SIG-M5 (cell line): ENCODE measurements at regions not wholly inside any gene's neighbourhood (a gene's known extent, or its start where the extent isn't known, plus 50 kb on each side); places are given as distances from the start of the nearest gene placed in this dataset.

Experiments
- DNase-seq: peaks from one replicate; lab custom pipeline; 2025; lab: John Stamatoyannopoulos, UW

DNA sequence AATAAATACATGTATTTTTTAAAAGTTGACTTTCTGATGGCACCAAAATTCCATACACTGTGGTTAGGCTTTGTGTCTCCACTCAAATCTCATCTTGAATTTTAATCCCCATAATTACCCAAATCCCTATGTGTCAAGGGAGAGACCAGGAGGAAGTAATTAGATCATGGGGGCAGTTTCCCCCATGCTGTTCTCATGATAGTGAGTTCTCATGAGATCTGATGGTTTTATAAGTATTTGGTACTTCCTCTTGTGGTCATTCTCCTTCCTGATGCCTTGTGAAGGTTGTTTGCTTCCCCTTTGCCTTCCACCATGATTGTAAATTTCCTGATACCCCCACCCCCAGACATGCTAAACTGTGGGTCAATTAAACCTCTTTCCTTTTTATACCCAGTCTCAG is 1218.4 kb upstream of the PRMT6 start:
- DNase-seq = no peak

DNA sequence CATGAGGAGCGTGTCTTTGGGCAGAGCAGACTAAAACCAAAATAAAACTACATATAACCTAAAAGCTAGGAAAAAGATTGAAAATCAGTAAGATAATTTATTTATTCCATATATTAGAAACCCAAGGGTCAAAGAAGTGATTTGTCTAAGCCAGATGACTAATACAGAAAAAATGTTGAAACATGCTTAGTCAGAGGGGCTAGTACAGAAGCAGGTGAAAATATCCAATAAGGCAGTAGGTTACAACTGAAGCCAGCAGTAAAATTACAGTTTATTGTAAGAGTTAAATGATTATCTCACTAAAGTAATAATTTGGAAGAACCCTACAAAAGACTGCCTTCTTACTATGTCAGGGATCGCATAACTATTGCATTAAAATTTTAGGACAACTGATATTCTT is 1190.9 kb upstream of the PRMT6 start:
- DNase-seq = no peak

DNA sequence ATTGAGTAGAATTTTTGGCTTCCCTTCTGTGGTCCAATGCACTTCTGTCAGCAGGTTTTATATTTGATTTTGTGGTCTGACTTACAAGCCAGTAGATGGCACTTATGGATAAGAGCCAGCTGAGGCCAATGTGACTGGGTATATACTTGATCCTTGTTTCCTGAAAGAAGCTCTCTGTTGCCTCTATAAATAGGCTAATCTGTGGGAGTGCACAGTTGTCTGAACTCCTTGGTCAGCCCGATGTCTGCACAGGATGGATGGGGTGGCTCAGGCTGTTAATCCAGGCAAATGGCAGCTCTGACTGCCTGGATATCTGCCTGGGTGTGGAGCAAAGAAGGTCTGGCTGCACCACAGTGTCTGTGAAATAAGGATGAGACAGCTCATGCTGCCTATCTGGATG is 1183.7 kb upstream of the PRMT6 start:
- DNase-seq = no peak

DNA sequence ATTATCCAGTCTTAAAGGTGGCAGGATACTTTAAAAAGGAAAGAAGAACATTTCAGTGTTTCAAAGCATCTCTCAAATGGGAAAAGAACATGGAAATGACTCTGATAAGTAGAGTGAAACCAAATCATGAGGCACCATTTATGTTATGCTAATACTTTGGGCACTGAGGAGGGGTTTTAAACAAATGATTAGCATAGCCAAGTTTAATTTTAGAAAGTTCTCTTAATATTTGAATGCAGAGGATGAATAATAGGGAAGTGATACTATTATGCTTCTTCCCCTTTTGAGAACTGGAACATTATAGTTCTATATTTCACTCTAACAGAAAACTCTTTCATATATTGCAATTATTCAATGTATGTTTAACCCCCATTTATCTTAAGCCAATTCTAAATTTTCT is 1181.9 kb upstream of the PRMT6 start:
- DNase-seq = no peak

DNA sequence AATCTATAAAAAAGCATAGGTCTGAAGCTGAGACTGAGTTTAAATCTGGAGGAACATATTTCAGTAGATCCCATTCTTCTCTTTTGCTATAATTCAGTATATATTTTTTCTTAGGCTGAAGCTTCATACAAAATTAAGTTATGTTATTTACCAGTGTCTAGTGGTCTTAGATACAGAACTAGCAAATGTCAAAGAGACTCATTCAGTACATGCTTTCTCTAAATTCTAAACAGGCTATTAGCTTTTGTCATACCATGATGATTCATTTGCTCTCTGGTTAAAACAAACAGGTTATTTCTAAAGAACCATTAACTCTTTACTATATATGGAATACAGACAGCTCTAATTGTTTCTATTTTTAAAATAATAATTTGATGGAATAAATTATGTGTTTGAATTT is 1170.2 kb upstream of the PRMT6 start:
- no peak for DNase-seq

DNA sequence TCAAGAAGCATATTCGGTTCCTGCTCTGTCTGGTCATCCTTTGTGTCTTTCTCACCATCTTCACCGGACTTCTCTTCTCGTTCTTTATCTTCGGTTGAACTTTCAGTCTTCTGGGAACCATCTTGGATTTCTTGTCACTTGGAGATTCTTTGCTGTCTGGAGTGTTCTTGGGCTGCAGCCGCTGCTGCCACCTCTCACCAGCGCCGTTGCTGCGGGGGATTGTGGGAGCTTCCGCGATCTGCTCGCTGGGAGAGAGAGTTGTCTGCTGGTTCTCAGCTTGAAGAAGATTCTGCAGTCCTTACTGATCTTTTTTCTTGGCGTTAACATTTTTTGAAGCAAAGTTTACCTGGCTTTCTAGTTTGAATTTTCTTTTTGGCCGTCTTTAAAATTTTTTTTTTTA is 1165.2 kb upstream of the PRMT6 start:
- no peak for DNase-seq

DNA sequence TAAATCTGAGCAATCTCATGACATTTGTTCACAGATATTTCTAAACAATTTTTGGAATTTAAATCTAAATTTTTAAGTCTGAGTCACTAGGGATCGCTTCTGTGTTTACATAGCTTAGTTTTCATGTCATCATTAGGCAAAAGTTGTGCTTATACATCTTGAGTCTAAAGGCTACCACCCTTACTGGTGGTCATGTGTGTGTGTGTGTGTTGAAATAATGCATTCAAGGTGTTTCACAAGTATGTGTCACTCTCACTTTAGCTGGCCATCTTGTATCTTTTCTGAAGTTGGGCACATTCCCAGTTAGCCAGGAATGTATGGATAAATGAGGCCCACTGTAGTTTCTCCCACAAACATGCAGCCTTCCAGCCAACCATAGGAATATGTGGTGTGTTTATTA is 1162.5 kb upstream of the PRMT6 start:
- no peak for DNase-seq

DNA sequence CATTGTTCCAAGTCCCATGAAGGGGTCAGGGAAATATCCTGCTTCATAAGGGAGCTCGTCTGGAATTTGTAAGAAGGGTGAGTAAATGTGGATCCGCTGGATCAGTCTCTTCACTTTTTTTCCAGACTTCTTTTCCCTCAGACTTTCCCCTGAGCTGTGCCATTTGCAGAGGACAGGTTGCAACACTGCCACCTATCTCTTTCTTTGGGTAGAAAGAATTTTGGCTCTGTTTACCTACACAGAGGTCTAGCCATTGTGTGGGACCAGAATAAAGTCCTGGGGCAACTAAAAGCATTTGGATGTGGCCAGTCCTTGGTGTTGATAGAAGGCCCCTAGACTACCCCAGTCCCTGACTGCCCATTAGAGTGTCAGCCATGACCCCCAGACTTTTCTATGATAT is 1146.7 kb upstream of the PRMT6 start:
- DNase-seq = no peak

DNA sequence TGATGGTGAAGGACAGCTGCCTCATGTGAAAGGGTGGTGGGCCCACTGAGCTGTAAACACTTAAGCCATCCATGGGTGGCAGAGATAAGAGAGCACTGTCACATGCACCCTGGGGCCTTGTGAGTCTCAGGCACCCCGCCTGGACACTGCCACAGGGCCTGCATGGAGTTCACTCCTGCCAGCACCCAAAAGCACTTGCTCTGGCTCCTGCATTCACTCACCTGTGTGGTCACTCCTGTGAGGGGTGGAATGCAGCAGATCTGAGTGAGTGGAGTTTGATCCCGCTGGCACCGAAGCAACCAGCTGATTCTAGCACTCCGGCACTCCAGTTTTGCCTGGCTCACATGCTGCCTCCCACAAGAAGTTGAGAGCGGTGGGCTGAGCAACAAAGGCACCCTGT is 1142.1 kb upstream of the PRMT6 start:
- no peak for DNase-seq

DNA sequence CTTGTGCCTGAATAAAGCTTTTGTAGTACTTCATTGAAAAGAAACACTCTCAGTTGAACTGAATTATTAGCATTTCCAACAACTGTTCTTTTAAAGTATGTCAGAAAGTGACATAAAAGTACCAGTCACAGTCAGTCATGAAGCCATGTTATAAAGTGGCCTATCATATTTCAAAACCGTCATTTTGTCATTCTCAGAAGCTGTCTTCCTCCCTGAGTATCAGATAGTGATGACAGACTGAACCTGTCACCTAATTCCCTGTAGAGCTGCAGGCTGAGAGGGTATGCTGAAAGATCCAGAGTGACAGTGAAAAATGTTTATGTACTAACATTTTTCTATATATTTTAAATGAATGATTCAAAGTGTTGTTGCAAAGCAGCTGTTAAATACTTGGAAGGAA is 1121.7 kb upstream of the PRMT6 start:
- DNase-seq = no peak

DNA sequence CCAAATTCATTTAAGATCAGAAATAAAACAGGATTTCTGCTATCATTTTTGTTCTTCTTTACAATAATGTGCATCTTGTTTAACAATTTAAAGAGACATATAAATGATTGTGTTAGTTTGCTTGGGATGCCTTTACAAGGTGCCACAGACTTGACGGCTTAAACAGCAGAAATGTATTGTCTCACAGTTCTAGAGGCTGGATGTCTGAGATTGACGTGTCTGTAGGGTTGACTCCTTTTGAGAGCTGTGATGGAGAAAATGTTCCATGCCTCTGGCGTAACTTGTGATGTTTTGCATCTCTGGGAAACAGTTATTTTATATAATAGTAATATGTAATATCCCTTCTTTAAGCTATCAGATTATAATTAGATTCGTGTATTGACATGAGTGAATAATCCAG is 1091.6 kb upstream of the PRMT6 start:
- no peak for DNase-seq

DNA sequence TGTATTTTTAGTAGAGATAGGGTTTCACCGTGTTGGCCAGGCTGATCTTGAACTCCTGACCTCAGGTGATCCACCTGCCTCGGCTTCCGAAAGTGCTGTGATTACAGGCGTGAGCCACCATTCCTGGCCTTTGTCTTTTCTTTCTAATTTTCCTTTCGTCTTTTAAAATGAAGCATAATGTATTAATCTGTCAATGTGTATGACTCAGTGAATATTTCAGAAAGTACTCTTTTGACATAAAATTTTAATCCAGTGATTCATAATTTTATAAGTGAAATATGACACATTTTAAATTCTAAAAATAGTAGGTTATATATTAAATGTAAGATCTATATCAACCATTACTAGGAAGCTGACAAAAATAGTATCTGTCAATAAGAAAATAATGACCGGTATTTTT is 1059.0 kb upstream of the PRMT6 start:
- no peak for DNase-seq

DNA sequence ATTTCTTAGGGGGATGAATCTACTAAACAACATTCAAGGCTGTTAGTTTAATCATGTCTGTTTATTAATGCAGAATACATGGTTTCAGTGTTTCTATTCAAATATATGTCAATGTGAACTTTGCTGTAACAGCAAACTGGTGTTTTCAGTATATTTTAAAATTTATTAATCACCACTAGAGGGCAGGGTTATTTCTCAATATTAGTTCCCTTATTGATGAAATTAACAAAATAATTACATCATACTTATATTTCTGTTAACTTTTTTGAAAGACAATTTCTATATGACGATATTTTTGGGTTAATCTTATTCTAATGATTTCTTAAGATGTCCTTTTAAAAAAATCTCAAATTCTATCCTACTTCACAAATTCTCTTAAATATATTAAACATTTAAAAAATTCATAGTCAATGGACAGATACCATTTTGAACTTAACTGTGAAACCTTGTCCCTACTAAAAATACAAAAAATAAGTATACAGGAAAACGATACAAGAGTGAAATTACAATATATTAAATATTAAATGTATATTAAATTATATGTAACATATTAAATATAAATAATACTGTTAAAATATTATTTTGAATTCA is 1034.1 kb upstream of the PRMT6 start:
- DNase-seq = no peak

DNA sequence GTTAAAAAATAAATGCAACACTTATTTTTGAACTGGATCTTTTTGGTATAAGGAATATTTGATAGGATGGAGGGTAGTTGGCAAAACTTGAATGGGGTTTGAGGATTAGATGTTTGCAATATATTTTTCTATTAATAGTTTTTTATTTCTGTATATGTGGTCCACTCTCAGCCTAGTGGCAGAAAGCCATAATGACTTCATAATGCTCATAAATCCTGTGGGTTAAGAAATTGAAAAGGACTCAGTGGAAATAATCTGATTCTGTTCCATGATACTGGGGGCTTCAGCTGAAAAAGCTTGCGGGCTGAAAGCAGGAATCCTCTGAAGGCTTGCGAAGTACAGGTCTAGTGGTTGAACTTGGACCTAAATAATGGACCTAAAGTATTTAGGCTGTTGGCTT is 1028.6 kb upstream of the PRMT6 start:
- DNase-seq = no peak

DNA sequence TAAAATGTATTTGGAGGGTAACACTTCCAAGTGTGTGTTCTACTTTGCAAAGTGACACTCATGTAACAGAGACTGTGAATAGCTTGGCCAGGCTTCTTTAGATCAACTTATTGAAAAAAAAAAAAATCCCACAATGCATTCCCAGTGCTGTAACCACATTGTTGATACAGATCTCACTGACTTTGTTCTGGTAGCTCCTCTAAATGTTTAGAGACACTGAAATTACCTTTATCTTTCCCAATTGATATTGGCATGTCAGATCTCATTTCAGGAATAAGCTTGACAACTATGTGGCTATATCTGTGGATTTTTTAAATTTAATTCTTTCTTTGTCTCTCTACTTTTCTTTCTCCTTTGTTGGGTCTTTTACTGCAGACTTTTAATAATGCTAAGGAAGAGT is 1018.9 kb upstream of the PRMT6 start:
- no peak for DNase-seq

DNA sequence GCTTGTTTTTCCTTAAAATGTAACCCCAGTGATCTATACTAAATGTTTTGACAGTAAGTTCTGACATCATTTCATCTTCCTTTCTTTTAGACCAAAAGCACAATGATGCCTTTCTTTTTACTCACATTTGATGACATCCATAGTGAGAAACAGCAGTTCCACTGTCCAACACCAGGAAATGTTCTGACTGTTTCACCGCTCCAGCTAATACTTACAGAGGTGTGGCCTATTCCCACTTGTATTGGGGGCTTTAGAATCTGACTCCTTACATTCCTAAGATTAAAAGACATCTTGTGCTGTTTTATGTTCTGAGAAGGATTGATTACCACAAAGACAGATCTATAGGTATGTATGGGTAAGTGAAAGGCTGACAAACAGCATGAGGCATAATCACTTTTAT is 1018.2 kb upstream of the PRMT6 start:
- no peak for DNase-seq

DNA sequence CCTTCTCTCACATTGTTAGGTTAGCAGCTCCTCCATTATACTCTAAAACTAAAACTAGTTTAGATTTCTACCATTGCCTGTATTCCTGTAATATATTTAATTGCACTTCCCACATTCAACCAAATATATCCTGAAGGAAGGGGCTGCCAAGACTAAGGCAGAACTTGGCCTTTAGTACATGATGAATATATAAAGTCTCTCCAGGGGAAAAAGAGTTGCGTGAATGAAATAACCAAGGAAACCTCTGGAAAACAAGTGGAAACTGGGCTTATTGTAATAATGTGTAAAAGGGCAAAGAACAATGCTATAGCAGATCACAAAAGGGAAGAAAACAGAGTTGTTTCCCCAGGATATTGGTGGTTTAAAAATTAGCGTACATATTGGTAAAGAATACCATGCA is 1012.5 kb upstream of the PRMT6 start:
- DNase-seq = no peak

DNA sequence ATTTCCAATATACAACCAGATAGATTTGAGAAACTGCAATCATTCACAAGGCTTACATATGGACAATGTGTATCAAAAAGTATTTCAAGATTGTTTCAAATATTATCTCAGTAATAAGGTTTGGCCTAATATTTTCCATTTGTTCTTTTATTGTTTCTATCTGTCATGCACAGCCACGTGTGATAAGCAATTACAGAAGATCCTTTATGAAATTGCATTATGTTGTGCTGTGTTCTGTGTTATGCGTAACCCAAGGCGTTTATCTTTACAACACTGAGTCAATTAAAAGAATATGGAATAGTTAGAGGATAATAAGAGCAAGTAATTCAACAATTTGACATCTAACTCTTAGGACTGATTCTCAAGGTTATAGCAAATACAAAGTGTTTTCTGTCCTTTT is 1009.3 kb upstream of the PRMT6 start:
- no peak for DNase-seq

DNA sequence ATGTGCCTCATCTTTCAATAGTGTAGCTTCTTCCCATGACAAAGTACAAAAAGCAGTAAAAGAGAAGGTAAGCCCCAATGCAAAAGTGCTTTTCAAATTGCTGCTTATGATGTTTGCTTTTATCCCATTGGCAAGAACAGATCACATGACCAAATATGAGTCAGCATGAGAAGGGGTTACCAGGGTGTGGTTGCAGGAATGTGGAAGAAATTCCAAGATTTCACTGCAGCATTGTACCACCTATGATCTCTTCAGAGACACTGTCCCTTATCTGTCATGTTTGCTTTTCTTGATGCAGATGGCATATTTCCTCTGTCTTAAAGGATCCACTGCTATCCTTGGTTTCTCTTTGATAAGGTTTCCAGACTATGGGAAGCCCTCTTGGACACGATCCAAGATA is 1006.9 kb upstream of the PRMT6 start:
- DNase-seq = no peak

DNA sequence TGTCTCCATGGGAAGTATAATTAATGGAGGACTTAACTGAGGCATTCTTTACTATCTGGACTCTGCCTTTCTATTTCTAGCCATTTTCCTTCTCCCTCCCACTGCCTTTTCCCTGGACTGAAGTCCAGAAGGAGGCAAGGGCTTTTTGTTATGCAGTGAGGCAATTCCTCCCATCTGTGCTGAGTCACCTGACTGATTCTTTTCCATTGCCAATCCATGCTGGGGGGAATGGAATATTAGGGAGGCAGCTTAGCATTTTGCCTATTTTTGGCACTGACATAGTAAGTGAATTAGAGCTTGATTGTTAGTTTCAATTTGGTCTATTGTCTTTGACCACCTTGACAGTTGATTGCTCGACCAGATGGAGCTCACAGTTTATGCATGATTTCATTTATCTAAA is 1000.6 kb upstream of the PRMT6 start:
- DNase-seq = no peak

DNA sequence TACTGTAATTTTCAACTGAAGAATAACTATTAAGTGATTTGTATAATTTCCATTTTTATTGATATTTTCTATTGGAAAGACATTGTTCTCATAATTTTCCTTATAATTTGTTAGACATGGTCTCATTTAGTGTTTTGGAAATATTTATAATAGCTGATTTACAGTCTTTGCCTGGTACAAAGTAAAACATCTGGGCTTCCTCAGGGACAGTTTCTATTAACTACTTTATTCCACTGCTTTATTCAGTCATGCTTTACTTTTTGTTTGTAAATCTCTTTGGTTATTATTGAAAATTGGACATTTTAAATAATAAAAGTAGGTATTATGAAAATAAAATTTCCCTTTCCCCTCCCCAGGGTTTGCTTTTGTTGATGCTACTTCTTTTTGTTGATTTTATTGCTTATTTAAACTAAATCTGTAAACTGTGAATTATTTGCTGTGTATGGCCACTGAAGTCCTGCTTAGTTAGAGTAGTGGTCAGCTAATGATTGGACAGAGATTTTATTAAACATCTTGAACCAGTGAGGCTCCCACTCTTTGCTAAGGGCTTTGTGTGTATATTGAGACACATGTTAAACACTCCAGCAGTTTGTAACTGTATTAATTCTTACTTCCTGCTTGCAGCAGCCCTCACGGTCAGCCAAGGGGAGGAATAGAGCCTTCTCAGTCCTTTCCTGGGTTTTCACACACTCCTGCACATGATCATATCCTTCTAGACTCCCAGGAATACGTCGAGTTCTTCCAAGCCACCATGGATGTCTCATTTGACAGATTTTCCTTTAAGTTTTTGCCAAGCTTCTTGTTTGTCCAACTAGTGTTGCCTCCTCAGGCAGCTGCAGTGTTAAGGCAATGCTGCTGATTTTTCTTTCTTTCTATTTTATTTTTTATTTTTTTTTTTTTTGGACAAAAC is 994.6 kb upstream of the PRMT6 start:
- no peak for DNase-seq

DNA sequence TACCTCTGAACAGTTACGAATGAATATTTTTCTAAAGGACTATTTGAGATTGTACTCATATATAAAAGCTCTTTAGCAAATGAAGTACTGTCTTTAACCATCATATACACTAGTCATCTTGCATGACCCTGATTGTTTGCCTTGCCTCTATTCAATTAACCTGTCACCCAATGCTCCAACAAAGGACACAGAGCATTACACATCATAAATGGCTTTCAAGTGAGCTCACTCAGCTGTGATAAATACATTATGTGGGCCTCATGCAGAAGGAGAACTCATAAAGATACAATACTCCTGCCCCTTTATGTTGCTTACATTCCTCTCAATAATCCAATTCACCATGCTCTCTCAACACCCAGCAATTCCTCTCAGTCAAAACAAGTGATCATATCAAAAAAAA is 993.0 kb upstream of the PRMT6 start:
- DNase-seq = no peak

DNA sequence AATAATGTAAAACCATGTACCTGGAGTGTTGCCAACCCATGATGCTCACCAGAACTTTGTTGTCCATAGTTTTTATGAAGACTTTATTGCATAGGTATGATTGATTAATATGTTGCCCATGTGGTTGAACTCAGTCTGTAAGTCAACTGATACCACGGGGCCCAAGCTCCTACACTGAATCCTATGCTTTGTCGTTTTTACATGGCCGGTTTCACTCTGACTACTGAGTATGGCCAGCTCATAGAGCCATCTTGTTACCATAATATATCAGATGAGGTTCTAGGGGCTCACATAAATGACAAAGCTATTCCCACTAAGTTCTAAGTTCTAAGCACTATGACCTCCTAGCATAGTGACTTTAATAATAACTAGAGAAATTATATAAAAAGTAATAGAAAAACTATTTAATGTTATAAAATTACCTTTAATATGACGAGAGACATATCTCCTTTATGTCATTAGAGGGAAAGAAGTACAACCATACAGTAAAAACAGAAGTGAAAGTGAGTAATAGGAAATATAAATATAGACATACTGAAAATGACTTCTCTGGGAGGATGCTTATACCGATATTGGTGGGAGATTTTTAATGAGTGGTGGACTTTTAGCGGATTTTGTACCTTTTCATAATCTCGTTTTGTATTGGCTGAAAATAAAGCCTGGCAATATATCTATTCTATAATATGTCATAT is 983.4 kb upstream of the PRMT6 start:
- no peak for DNase-seq
